Activated CD8-positive, alpha-beta T cell treated with anti-CD3 and anti-CD28 coated beads for 36 hours (primary cell): ENCODE measurements at regions not wholly inside any gene's neighbourhood (a gene's known extent, or its start where the extent isn't known, plus 50 kb on each side); places are given as distances from the start of the nearest gene placed in this dataset.

Source experiments
- ATAC-seq: fragments of 200-7000 bp; cut with Tn5 transposase; one replicate; pipeline ENCODE4 v1.10.0; 2021; ENCODE audit warnings: mild to moderate bottlenecking, moderate library complexity
- CTCF ChIA-PET: fragments of 350-600 bp; sonication (Branson Sonifier 250); formaldehyde crosslinking; loops from one replicate; lab custom pipeline; 2021; ENCODE audit warnings: antibody characterized with exemption; lab: Charles Lee
- POLR2A ChIA-PET: fragments of 350-600 bp; sonication (Branson Sonifier 250); formaldehyde crosslinking; loops from one replicate; lab custom pipeline; 2021; ENCODE audit warnings: antibody characterized with exemption; lab: Charles Lee
- DNase-seq: peaks from one replicate; pipeline ENCODE4 v3.0.0-alpha.2; 2020
- H3K27ac Mint-ChIP-seq: one replicate; pipeline ENCODE4 v1.8.0; 2021; ENCODE audit warnings: mild to moderate bottlenecking, mixed read lengths
- H3K27me3 Mint-ChIP-seq: one replicate; pipeline ENCODE4 v1.8.0; 2021; ENCODE audit warnings: mixed read lengths
- H3K36me3 Mint-ChIP-seq: one replicate; pipeline ENCODE4 v1.8.0; 2021; ENCODE audit warnings: low read depth, mixed read lengths
- H3K4me1 Mint-ChIP-seq: one replicate; pipeline ENCODE4 v1.8.0; 2021; ENCODE audit warnings: low read depth, mixed read lengths
- H3K4me3 Mint-ChIP-seq: one replicate; pipeline ENCODE4 v1.8.0; 2021; ENCODE audit warnings: mild to moderate bottlenecking, moderate library complexity, mixed read lengths
- H3K9me3 Mint-ChIP-seq: one replicate; pipeline ENCODE4 v1.8.0; 2021; ENCODE audit warnings: mixed read lengths
- CTCF ChIP-seq: fragments of 200-600 bp; IDR thresholded peaks from one replicate; pipeline ENCODE4 v1.8.0; 2022; ENCODE audit warnings: antibody characterized with exemption, mild to moderate bottlenecking
- intact Hi-C: fragments of 100-400 bp; cut with micrococcal nuclease; formaldehyde crosslinking; loops from one replicate; pipeline ENCODE4 v1.10.0; 2022

DNA sequence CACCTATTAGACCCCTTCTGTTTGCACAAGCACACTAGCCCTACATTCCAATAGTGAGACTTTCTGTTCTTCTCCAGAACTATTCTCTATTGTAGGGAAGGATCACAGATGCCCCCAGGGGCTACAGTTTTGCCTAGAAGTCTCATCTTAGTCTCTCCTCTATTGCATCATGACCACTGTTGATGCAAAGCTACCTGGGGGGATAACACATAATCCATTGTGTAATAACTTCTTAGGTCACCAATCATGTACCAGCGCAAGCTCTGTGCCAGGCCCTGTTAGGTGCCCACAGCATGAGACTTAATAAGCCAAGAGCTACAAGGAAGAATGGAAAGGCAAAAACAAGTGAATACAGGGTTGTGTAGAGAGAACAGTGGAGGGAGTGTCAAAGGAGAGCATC is 98.1 kb upstream of the TNFAIP3 start:
- POLR2A ChIA-PET: interaction anchor here (1.1 kb wide), 1 partner anchor 11 kb away, joined by 4 read pairs; no protein-coding TSS in a partner anchor
- peaks cover 16% of the 10 kb centered on the region for H3K4me1 Mint-ChIP-seq
- no peak overlapping the region for H3K27ac Mint-ChIP-seq
- TF ChIP-seq CTCF: no peak
- no peak overlapping the region for H3K4me3 Mint-ChIP-seq
- H3K9me3 Mint-ChIP-seq: no peaks in the 10 kb centered on the region
- H3K36me3 Mint-ChIP-seq: peaks cover 1% of the 10 kb centered on the region
- DNase-seq: no peak
- intact Hi-C loops: no loop called here
- no peaks in the 10 kb centered on the region for H3K27me3 Mint-ChIP-seq
- CTCF ChIA-PET: no interaction called here
- ATAC-seq: no peak

DNA sequence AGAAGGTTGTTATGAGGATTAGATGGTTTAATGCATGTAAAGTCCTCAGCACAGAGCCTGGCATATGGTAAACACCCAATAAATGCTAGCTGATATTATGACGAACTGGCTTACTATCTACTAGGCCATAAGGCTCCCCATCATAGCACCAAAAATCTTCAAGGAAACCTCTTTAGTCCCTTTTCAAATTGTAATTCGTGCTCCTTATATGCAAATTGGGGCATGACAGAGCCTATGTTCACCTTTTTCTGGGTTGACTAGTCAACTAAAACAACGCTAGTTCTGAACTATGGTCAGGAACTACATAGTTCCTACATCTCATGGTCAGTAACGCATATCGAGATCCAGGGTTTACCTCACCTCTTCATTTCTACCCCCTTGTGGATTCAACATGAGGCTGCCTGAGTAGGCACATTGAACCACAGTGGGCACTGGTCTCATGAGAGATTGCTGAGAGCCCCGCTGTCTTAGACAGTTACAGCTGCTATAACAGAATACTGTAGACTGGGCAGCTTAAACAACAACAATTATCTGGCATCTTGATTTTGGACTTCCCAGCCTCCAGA is 97.2 kb upstream of the TNFAIP3 start:
- Mint-ChIP-seq H3K27me3 (no peaks in the 10 kb centered on the region), H3K36me3 (peaks cover 1% of the 10 kb centered on the region), H3K4me3 (no peak overlapping the region), H3K4me1 (peaks cover 16% of the 10 kb centered on the region), H3K9me3 (no peaks in the 10 kb centered on the region), H3K27ac (no peak overlapping the region)
- CTCF ChIA-PET: interaction anchor here (0.9 to 1.0 kb wide), 2 partner anchors 10 to 97 kb away, joined by 3 read pairs; partner anchors contain the start of gene TNFAIP3
- ATAC-seq (no peak), DNase-seq (no peak)
- TF ChIP-seq CTCF: no peak
- POLR2A ChIA-PET: interaction anchor here (0.9 kb wide), 1 partner anchor 14 kb away, joined by 3 read pairs; no protein-coding TSS in a partner anchor
- intact Hi-C loops: no loop called here

DNA sequence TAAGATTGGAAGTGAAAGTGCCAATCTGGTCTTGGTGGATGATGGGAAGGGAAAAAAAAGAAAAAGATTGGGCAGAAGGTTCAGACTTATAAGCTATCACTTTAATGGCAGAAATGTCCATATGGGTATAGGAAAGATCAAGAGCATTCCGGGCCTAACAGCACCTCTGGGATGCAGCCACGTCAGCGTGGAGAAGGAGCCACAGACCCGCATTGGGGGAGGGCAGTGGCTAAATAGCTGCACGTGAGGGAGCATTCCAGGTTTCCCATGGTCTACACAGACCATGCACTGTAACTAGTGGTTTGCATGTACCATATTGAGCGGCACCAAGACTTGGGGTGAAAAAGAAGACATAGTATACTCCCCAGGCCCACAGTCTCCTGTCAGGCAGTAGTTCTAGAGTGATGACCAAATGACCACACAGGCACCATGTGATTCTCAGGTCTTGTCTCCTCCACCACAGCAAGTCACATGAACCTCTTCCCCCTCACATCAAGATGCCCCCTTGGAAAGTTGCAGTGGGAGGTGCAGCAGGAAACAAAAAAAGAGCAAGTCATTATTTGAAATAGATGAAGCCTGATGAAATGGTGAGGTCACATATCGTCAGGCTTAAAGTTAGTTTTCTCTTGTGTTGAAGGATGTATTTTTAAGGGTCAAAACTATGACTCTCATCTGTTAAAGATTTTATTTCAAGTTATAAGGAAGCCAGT is 94.4 kb upstream of the TNFAIP3 start:
- ATAC-seq (no peak), DNase-seq (no peak)
- Mint-ChIP-seq H3K4me3 (no peak overlapping the region), H3K9me3 (no peaks in the 10 kb centered on the region), H3K27ac (no peak overlapping the region), H3K27me3 (no peaks in the 10 kb centered on the region), H3K4me1 (peaks cover 14% of the 10 kb centered on the region), H3K36me3 (peaks cover 1% of the 10 kb centered on the region)
- TF ChIP-seq CTCF: no peak
- CTCF ChIA-PET: no interaction called here
- POLR2A ChIA-PET: no interaction called here
- intact Hi-C loops: no loop called here

GRCh38 chr6:137775227-137775626 is 91.8 kb upstream of the TNFAIP3 start:
- Mint-ChIP-seq H3K27me3 (no peaks in the 10 kb centered on the region), H3K4me1 (no peaks in the 10 kb centered on the region), H3K36me3 (no peaks in the 10 kb centered on the region), H3K9me3 (no peaks in the 10 kb centered on the region), H3K4me3 (no peak overlapping the region), H3K27ac (no peak overlapping the region)
- POLR2A ChIA-PET: interaction anchor here (0.7 to 1.2 kb wide), 2 partner anchors 16 to 67 kb away, joined by 3 read pairs; no protein-coding TSS in a partner anchor
- CTCF ChIA-PET: interaction anchor here (0.7 to 1.1 kb wide), 2 partner anchors 12 to 59 kb away, joined by 3 read pairs; no protein-coding TSS in a partner anchor
- no peak for DNase-seq
- no peak for ATAC-seq
- TF ChIP-seq CTCF: no peak
- intact Hi-C loops: no loop called here

- no peak for TF ChIP-seq CTCF
- intact Hi-C loops: no loop called here
- ATAC-seq (no peak), DNase-seq (no peak)
- no peaks in the 10 kb centered on the region for H3K36me3 Mint-ChIP-seq
- H3K27me3 Mint-ChIP-seq: no peaks in the 10 kb centered on the region
- H3K9me3 Mint-ChIP-seq: no peaks in the 10 kb centered on the region
- no peak overlapping the region for H3K27ac Mint-ChIP-seq
- ChIA-PET POLR2A (interaction anchor here (0.7 to 1.1 kb wide), 2 partner anchors 16 to 18 kb away, joined by 3 read pairs; no protein-coding TSS in a partner anchor), CTCF (interaction anchor here (0.7 kb wide), 1 partner anchor 60 kb away, joined by 3 read pairs; no protein-coding TSS in a partner anchor)
- no peak overlapping the region for H3K4me3 Mint-ChIP-seq
- H3K4me1 Mint-ChIP-seq: no peaks in the 10 kb centered on the region
Observed at GRCh38 chr6:137775720-137776119, 91.3 kb upstream of the TNFAIP3 start.
